ENCODE measurements at regions not wholly inside any gene's neighbourhood (a gene's known extent, or its start where the extent isn't known, plus 50 kb on each side); places are given as distances from the start of the nearest gene placed in this dataset.

GRCh38 chr3:159629329-159630084, 359.1 kb upstream of the IL12A start:
- Histone ChIP-seq H3K9me3 (ENCODE audit: control insufficient read depth, low read length) (no peaks in the 10 kb centered on the region), H3K36me3 (ENCODE audit: control insufficient read depth, insufficient read depth, low read length) (no peaks in the 10 kb centered on the region), H3K4me1 (ENCODE audit: control insufficient read depth, insufficient read depth, low read length) (peaks cover 7% of the 10 kb centered on the region), H3K27me3 (ENCODE audit: control insufficient read depth, insufficient read depth, low read length, poor library complexity, severe bottlenecking) (no peaks in the 10 kb centered on the region), H3K9ac (ENCODE audit: extremely low read depth, low read length, poor library complexity, severe bottlenecking) (no peak overlapping the region), H3K27ac (ENCODE audit: low read depth, low read length) (no peak overlapping the region), H3K4me3 (ENCODE audit: low read length) (no peak overlapping the region)
- Mint-ChIP-seq H3K4me1 (peaks cover 25% of the 10 kb centered on the region), H3K27me3 (ENCODE audit: insufficient read depth) (peaks cover 4% of the 10 kb centered on the region), H3K27ac (no peak overlapping the region), H3K9me3 (no peaks in the 10 kb centered on the region), H3K36me3 (ENCODE audit: low read depth) (no peaks in the 10 kb centered on the region), H3K4me3 (no peak overlapping the region)
- 91% methylated on average over 1 of the region's 1 CpG; no CpG with 5 or more reads in 1 of the 2 experiments for WGBS, 2 experiments (ENCODE audit: insufficient coverage in 1 of 2, insufficient read length in 1 of 2)
- DNase-seq = no peak
- TF ChIP-seq CTCF (conservative IDR thresholded peaks at IDR 0.05) = no peak

DNA sequence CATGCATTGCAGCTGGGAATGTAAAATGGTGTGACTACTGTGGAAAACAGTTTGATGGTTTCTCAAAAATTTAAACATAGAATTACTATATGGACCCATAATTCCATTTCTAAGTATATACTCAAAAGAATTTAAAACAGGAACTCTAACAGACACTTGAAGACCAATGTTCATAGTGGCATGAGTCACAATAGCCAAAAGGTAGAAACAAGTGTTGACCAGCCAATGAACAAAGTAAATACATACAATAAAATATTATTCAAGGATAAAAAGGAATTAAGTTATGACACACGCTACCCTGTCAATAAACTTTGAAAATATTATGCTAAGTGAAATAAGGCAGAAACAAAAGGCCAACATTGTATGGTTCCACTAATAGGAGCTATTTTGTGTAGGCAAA, 357.4 kb upstream of the IL12A start:
- WGBS, 2 experiments (ENCODE audit: insufficient coverage in 1 of 2, insufficient read length in 1 of 2) = 100% methylated on average over 1 of the region's 1 CpG; no CpG with 5 or more reads in 1 of the 2 experiments
- no peaks in the 10 kb centered on the region for H3K9me3 Mint-ChIP-seq
- H3K4me1 ChIP-seq (ENCODE audit: control insufficient read depth, insufficient read depth, low read length) = peaks cover 11% of the 10 kb centered on the region

GRCh38 chr3:159632128-159632527, 356.5 kb upstream of the IL12A start:
- Mint-ChIP-seq H3K4me3 (no peak overlapping the region), H3K4me1 (peaks cover 31% of the 10 kb centered on the region), H3K36me3 (ENCODE audit: low read depth) (no peaks in the 10 kb centered on the region), H3K27me3 (ENCODE audit: insufficient read depth) (peaks cover 4% of the 10 kb centered on the region), H3K9me3 (no peaks in the 10 kb centered on the region), H3K27ac (no peak overlapping the region)
- no peaks in the 10 kb centered on the region for H3K9me3 ChIP-seq (ENCODE audit: control insufficient read depth, low read length)
- H3K4me3 ChIP-seq (ENCODE audit: low read length) = no peak overlapping the region
- no peak overlapping the region for H3K9ac ChIP-seq (ENCODE audit: extremely low read depth, low read length, poor library complexity, severe bottlenecking)
- DNase-seq = peak; percentile 85
- peaks cover 11% of the 10 kb centered on the region for H3K4me1 ChIP-seq (ENCODE audit: control insufficient read depth, insufficient read depth, low read length)
- H3K27me3 ChIP-seq (ENCODE audit: control insufficient read depth, insufficient read depth, low read length, poor library complexity, severe bottlenecking) = no peaks in the 10 kb centered on the region
- 42 to 55% methylated on average over 6 to 7 of the region's 7 CpGs for WGBS, 2 experiments (ENCODE audit: insufficient coverage in 1 of 2, insufficient read length in 1 of 2)
- no peaks in the 10 kb centered on the region for H3K36me3 ChIP-seq (ENCODE audit: control insufficient read depth, insufficient read depth, low read length)
- no peak overlapping the region for H3K27ac ChIP-seq (ENCODE audit: low read depth, low read length)
- TF ChIP-seq CTCF (conservative IDR thresholded peaks at IDR 0.05) = no peak

More for the DNA sequence above, 357.4 kb upstream of the IL12A start:
- no peaks in the 10 kb centered on the region for H3K9me3 ChIP-seq (ENCODE audit: control insufficient read depth, low read length)
- H3K9ac ChIP-seq (ENCODE audit: extremely low read depth, low read length, poor library complexity, severe bottlenecking) = no peak overlapping the region
- no peak overlapping the region for H3K27ac ChIP-seq (ENCODE audit: low read depth, low read length)
- Mint-ChIP-seq H3K4me3 (no peak overlapping the region), H3K27me3 (ENCODE audit: insufficient read depth) (peaks cover 4% of the 10 kb centered on the region), H3K4me1 (peaks cover 31% of the 10 kb centered on the region), H3K27ac (no peak overlapping the region), H3K36me3 (ENCODE audit: low read depth) (no peaks in the 10 kb centered on the region)
- TF ChIP-seq CTCF (conservative IDR thresholded peaks at IDR 0.05) = no peak
- no peak overlapping the region for H3K4me3 ChIP-seq (ENCODE audit: low read length)
- DNase-seq = no peak
- no peaks in the 10 kb centered on the region for H3K36me3 ChIP-seq (ENCODE audit: control insufficient read depth, insufficient read depth, low read length)
- H3K27me3 ChIP-seq (ENCODE audit: control insufficient read depth, insufficient read depth, low read length, poor library complexity, severe bottlenecking) = no peaks in the 10 kb centered on the region

Measured in endodermal cell (in vitro differentiated cells).